ENCODE measurements at regions not wholly inside any gene's neighbourhood (a gene's known extent, or its start where the extent isn't known, plus 50 kb on each side); places are given as distances from the start of the nearest gene placed in this dataset.
A peak's percentile ranks its signal among the peaks of the same experiment; 100 is the strongest.

DNA sequence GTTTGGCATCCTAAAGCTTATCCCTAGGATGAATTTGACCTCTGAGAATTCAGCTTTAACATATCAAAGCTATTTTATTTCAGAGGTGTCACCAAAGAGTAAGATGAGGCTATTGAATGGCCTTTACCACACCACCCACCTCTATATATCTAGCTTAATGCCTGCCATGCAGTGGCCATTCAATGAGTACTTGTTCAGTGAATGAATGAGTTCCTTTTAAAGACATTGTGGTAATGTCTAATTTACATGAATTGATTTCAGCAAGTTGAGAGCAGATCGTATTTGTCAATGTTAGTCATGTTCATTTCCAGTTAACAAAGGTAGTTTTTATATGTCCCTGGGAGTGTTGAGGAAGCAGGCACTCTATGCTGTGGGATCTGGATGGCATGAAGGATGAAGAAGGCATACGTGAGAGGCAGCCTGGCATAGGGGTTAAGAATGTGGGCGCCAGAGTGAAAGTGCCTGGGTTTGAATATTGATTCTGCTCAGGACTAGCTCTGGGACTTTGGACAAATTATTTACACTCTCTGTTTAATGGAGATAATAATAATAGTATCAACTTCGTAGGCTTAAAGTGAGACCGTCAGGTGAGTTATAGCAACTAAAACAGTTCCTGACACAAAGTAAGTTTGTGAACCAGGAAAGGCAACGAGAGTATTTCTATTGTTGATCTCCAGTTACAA is 434.1 kb upstream of the CHST9 start:
- TF ChIP-seq CTCF (IDR thresholded peaks at IDR 0.05; ENCODE audit: insufficient read depth, low read depth, low read length, missing control alignments), result no peak
- no peak overlapping the region for H3K4me3 ChIP-seq (ENCODE audit: low read depth, low read length)
- no peak for DNase-seq (ENCODE audit: low read depth)

DNA sequence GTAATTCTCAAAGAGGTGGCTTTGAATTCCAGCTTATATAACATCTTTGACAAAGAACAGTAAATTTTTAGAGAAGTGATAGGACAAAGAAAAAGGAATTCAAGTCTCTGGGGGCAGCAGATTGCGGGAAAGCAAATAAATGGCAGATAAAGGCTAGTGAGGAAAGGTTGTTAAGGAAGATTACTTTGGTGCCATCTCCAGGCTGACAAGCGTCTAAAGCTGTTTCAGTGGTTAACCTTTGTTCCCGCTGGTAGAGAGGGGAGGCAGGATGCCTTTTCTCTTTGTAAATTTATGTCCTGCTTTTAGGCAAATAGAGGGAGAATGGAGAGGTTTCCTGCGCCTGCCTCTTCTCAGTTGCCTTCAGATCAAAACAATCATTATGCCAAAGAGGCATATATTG is 431.2 kb upstream of the CHST9 start:
- DNase-seq (ENCODE audit: low read depth), result no peak
- no peak overlapping the region for H3K4me3 ChIP-seq (ENCODE audit: low read depth, low read length)
- TF ChIP-seq CTCF (IDR thresholded peaks at IDR 0.05; ENCODE audit: insufficient read depth, low read depth, low read length, missing control alignments), result no peak

GRCh38 chr18:27614951-27615844 is 430.1 kb upstream of the CHST9 start:
- no peak for DNase-seq (ENCODE audit: low read depth)
- TF ChIP-seq CTCF (IDR thresholded peaks at IDR 0.05; ENCODE audit: insufficient read depth, low read depth, low read length, missing control alignments), result no peak
- H3K4me3 ChIP-seq (ENCODE audit: low read depth, low read length), result no peak overlapping the region

GRCh38 chr18:27609221-27609620 is 424.1 kb upstream of the CHST9 start:
- no peak overlapping the region for H3K4me3 ChIP-seq (ENCODE audit: low read depth, low read length)
- no peak for TF ChIP-seq CTCF (IDR thresholded peaks at IDR 0.05; ENCODE audit: insufficient read depth, low read depth, low read length, missing control alignments)
- DNase-seq (ENCODE audit: low read depth), result no peak

DNA sequence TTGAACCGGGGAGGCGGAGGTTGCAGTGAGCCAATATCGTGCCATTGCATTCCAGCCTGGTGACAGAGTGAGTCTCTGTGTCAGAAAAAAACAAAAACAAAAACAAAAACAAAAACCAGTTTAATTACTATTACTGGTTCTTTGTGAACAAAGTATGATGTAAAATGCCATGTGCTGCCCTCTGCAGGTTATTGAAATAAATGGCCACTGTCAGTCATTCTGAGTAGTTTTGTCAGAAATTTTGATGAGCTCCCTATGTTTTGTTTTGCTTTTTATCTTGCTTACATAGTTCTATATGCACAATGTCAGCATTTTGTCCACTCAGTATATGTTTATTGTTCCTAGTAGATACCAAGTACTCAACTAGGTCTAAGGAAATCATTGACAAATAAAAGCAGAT is 423.6 kb upstream of the CHST9 start:
- H3K4me3 ChIP-seq (ENCODE audit: low read depth, low read length), result no peak overlapping the region
- peak; percentile 15 for DNase-seq (ENCODE audit: low read depth)
- TF ChIP-seq CTCF (IDR thresholded peaks at IDR 0.05; ENCODE audit: insufficient read depth, low read depth, low read length, missing control alignments), result peak; percentile 46

- no peak for DNase-seq (ENCODE audit: low read depth)
- H3K4me3 ChIP-seq (ENCODE audit: low read depth, low read length), result no peak overlapping the region
- no peak for TF ChIP-seq CTCF (IDR thresholded peaks at IDR 0.05; ENCODE audit: insufficient read depth, low read depth, low read length, missing control alignments)
These were observed 423.1 kb upstream of the CHST9 start for GRCh38 chr18:27608174-27608573.
